ENCODE measurements at regions not wholly inside any gene's neighbourhood (a gene's known extent, or its start where the extent isn't known, plus 50 kb on each side); places are given as distances from the start of the nearest gene placed in this dataset.

GRCh38 chr9:88819476-88819875 is 171.8 kb upstream of the S1PR3 start:
- no peak overlapping the region for H3K9ac ChIP-seq (ENCODE audit: extremely low read depth, insufficient read length, low read length)
- H2BK120ac ChIP-seq (ENCODE audit: low read depth, low read length, poor library complexity, severe bottlenecking) = no peak overlapping the region
- no peaks in the 10 kb centered on the region for H3K23me2 ChIP-seq (ENCODE audit: insufficient read length, low read depth, low read length, poor library complexity, severe bottlenecking)
- no peak overlapping the region for H2BK12ac ChIP-seq (ENCODE audit: insufficient read length, low read depth, low read length)
- Mint-ChIP-seq H3K27ac (no peak overlapping the region), H3K27me3 (ENCODE audit: low read depth) (peaks cover 2% of the 10 kb centered on the region), H3K9me3 (peaks cover 4 to 11% of the 10 kb centered on the region in 2 experiments; a peak in 2 of 5 replicates), H3K36me3 (ENCODE audit: insufficient read depth in 1 of 3, low read depth in 3 of 3) (peaks cover 0 to 1% (median 0%) of the 10 kb centered on the region in 3 experiments; a peak in 3 of 7 replicates), H3K4me1 (peaks cover 25 to 26% of the 10 kb centered on the region in 2 experiments), H3K4me3 (no peak overlapping the region)
- H3K14ac ChIP-seq (ENCODE audit: insufficient read depth, low read length) = no peak overlapping the region
- no peak overlapping the region for H2AFZ ChIP-seq (ENCODE audit: low read length)
- H3K56ac ChIP-seq (ENCODE audit: insufficient read length, low read depth, low read length) = no peak overlapping the region
- no peak for DNase-seq
- H3T11ph ChIP-seq (ENCODE audit: low read length) = no peak overlapping the region
- no peak overlapping the region for H3K4ac ChIP-seq (ENCODE audit: low read depth, low read length)
- no peaks in the 10 kb centered on the region for H3K27me3 ChIP-seq (ENCODE audit: insufficient read depth, low read length)
- H2BK20ac ChIP-seq (ENCODE audit: low read depth, low read length, poor library complexity, severe bottlenecking) = no peak overlapping the region
- peaks cover 2% of the 10 kb centered on the region; the same call in 1 of the 2 replicates for H3K4me1 ChIP-seq (ENCODE audit: insufficient read depth, low read length)
- H2BK15ac ChIP-seq (ENCODE audit: low read depth, low read length) = no peak overlapping the region
- no peak overlapping the region for H3K27ac ChIP-seq (ENCODE audit: insufficient read length, low read depth, low read length)
- H4K91ac ChIP-seq (ENCODE audit: insufficient read length, low read depth, low read length) = no peak overlapping the region
- H4K8ac ChIP-seq (replicated peaks; ENCODE audit: insufficient read length, low read depth, low read length) = no peak overlapping the region
- no peaks in the 10 kb centered on the region for H3K9me3 ChIP-seq (ENCODE audit: control insufficient read depth, low read depth, low read length)
- no peaks in the 10 kb centered on the region for H3K79me2 ChIP-seq (ENCODE audit: insufficient read depth, low read length)
- no peaks in the 10 kb centered on the region for H4K20me1 ChIP-seq (ENCODE audit: control insufficient read depth, insufficient read depth, insufficient read length)
- H3K23ac ChIP-seq (ENCODE audit: insufficient read length, low read depth, low read length) = no peak overlapping the region
- no peak overlapping the region for H2BK5ac ChIP-seq (ENCODE audit: insufficient read length, low read length)
- H2AK5ac ChIP-seq (ENCODE audit: insufficient read length, low read length) = no peak overlapping the region
- no peak overlapping the region for H4K5ac ChIP-seq (ENCODE audit: insufficient read length, low read depth, low read length)
- H3K4me2 ChIP-seq (ENCODE audit: insufficient read depth, insufficient read length, low read length) = no peak overlapping the region
- no peak for TF ChIP-seq CTCF (conservative IDR thresholded peaks at IDR 0.05)
- H3K18ac ChIP-seq (ENCODE audit: insufficient read length, low read depth, low read length) = no peak overlapping the region
- WGBS (ENCODE audit: extremely low coverage, insufficient read length, low lambda C conversion rate) = no CpG with 5 or more reads among the region's 2 CpGs
- H3K79me1 ChIP-seq (ENCODE audit: insufficient read depth, low read depth, low read length, poor library complexity, severe bottlenecking) = no peaks in the 10 kb centered on the region

All from H9 (cell line).